SU-DHL-6 (cell line): ENCODE measurements at regions not wholly inside any gene's neighbourhood (a gene's known extent, or its start where the extent isn't known, plus 50 kb on each side); places are given as distances from the start of the nearest gene placed in this dataset.

Experiments used
- CTCF ChIP-seq: fragments of 200-600 bp; sonication (generic); IDR thresholded peaks from one replicate; pipeline ENCODE4 v1.5.1; 2017; ENCODE audit warnings: antibody characterized with exemption, mild to moderate bottlenecking, low read length, moderate library complexity; ENCODE audit not compliant: insufficient read depth, poor library complexity, severe bottlenecking
- EZH2phosphoT487 ChIP-seq: fragments of 200-600 bp; sonication (generic), shearing (Covaris generic); conservative IDR thresholded peaks from 2 replicates; pipeline ENCODE4 v1.6.1; 2018; ENCODE audit warnings: mild to moderate bottlenecking, antibody characterized with exemption, low read length, moderate library complexity, mixed read lengths

DNA sequence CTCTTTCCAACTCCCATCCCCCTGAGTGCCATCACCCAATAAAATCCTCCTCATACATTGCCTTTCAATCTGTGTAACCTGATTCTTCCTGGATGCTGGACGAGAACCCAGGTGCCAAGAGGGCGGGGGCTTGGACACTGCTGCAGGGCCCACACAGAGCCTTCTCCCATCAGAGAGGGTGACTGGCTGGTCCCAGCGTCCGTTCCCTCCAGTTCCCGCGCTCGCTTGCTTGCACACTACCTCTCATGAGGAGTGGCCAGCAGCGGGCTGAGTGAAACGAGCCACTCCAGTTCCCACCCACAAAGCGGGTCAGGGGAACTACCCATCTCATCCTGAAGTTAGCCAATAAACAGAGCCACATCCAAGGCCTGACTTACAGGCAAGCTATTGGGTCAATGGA, 602.6 kb upstream of the ADAMTS16 start:
- TF ChIP-seq CTCF (no peak), EZH2phosphoT487 (no peak)
